Mesothelial cell of epicardium (in vitro differentiated cells): ENCODE measurements at regions not wholly inside any gene's neighbourhood (a gene's known extent, or its start where the extent isn't known, plus 50 kb on each side); places are given as distances from the start of the nearest gene placed in this dataset.
A peak's percentile ranks its signal among the peaks of the same experiment; 100 is the strongest.

Experiments used
- DNase-seq, 2 experiments: peaks; one replicate each; pipeline ENCODE4 v3.0.0; 2021; ENCODE audit warnings: low spot score in 2 of 2; ENCODE audit not compliant: unreplicated experiment in 2 of 2
- H3K27ac Mint-ChIP-seq: 2 replicates; pipeline ENCODE4 v1.8.0; 2021; ENCODE audit warnings: mixed read lengths
- H3K27me3 Mint-ChIP-seq: 2 replicates; pipeline ENCODE4 v1.8.0; 2021; ENCODE audit warnings: low read depth, mixed read lengths
- H3K36me3 Mint-ChIP-seq: 2 replicates; pipeline ENCODE4 v1.8.0; 2021; ENCODE audit warnings: mixed read lengths
- H3K4me1 Mint-ChIP-seq: 2 replicates; pipeline ENCODE4 v1.8.0; 2021; ENCODE audit warnings: mixed read lengths
- H3K4me3 Mint-ChIP-seq: 2 replicates; pipeline ENCODE4 v1.8.0; 2021; ENCODE audit warnings: mild to moderate bottlenecking, moderate library complexity, mixed read lengths
- H3K9me3 Mint-ChIP-seq: 2 replicates; pipeline ENCODE4 v1.8.0; 2021; ENCODE audit warnings: mixed read lengths
- CTCF ChIP-seq: fragments of 200-600 bp; sonication (generic); IDR thresholded peaks from one replicate; pipeline ENCODE4 v1.5.0; 2021; ENCODE audit warnings: antibody characterized with exemption; ENCODE audit not compliant: unreplicated experiment

GRCh38 chr14:97219431-97220017 lies 422.3 kb downstream of the VRK1 start:
- no peak for TF ChIP-seq CTCF
- H3K4me3 Mint-ChIP-seq: peak overlapping the region; percentile 62
- H3K4me1 Mint-ChIP-seq: peaks cover 13% of the 10 kb centered on the region
- H3K27ac Mint-ChIP-seq: no peak overlapping the region
- H3K36me3 Mint-ChIP-seq: no peaks in the 10 kb centered on the region
- no peak for DNase-seq
- no peaks in the 10 kb centered on the region for H3K9me3 Mint-ChIP-seq
- peaks cover 84% of the 10 kb centered on the region for H3K27me3 Mint-ChIP-seq

GRCh38 chr14:97221572-97222285 lies 424.5 kb downstream of the VRK1 start:
- TF ChIP-seq CTCF: no peak
- H3K36me3 Mint-ChIP-seq: no peaks in the 10 kb centered on the region
- H3K4me3 Mint-ChIP-seq: no peak overlapping the region
- no peak overlapping the region for H3K27ac Mint-ChIP-seq
- H3K27me3 Mint-ChIP-seq: peaks cover 72% of the 10 kb centered on the region
- DNase-seq: no peak
- H3K4me1 Mint-ChIP-seq: peaks cover 13% of the 10 kb centered on the region
- no peaks in the 10 kb centered on the region for H3K9me3 Mint-ChIP-seq

GRCh38 chr14:97224016-97224415 lies 426.8 kb downstream of the VRK1 start:
- DNase-seq: no peak
- Mint-ChIP-seq H3K4me3 (no peak overlapping the region), H3K36me3 (no peaks in the 10 kb centered on the region), H3K4me1 (peaks cover 13% of the 10 kb centered on the region), H3K27ac (no peak overlapping the region), H3K27me3 (peaks cover 62% of the 10 kb centered on the region), H3K9me3 (no peaks in the 10 kb centered on the region)
- no peak for TF ChIP-seq CTCF

GRCh38 chr14:97230051-97230450 lies 432.9 kb downstream of the VRK1 start:
- no peak for DNase-seq
- Mint-ChIP-seq H3K9me3 (no peaks in the 10 kb centered on the region), H3K36me3 (no peaks in the 10 kb centered on the region), H3K27ac (no peak overlapping the region), H3K27me3 (peaks cover 34% of the 10 kb centered on the region), H3K4me3 (no peak overlapping the region), H3K4me1 (no peaks in the 10 kb centered on the region)
- no peak for TF ChIP-seq CTCF

- no peak for TF ChIP-seq CTCF
- no peaks in the 10 kb centered on the region for H3K36me3 Mint-ChIP-seq
- DNase-seq: no peak
- H3K4me1 Mint-ChIP-seq: no peaks in the 10 kb centered on the region
- H3K27me3 Mint-ChIP-seq: peaks cover 47% of the 10 kb centered on the region
- H3K9me3 Mint-ChIP-seq: no peaks in the 10 kb centered on the region
- no peak overlapping the region for H3K27ac Mint-ChIP-seq
- H3K4me3 Mint-ChIP-seq: no peak overlapping the region
These were observed 436.3 kb downstream of the VRK1 start for GRCh38 chr14:97233319-97233985.
